ENCODE measurements at regions not wholly inside any gene's neighbourhood (a gene's known extent, or its start where the extent isn't known, plus 50 kb on each side); places are given as distances from the start of the nearest gene placed in this dataset.

DNA sequence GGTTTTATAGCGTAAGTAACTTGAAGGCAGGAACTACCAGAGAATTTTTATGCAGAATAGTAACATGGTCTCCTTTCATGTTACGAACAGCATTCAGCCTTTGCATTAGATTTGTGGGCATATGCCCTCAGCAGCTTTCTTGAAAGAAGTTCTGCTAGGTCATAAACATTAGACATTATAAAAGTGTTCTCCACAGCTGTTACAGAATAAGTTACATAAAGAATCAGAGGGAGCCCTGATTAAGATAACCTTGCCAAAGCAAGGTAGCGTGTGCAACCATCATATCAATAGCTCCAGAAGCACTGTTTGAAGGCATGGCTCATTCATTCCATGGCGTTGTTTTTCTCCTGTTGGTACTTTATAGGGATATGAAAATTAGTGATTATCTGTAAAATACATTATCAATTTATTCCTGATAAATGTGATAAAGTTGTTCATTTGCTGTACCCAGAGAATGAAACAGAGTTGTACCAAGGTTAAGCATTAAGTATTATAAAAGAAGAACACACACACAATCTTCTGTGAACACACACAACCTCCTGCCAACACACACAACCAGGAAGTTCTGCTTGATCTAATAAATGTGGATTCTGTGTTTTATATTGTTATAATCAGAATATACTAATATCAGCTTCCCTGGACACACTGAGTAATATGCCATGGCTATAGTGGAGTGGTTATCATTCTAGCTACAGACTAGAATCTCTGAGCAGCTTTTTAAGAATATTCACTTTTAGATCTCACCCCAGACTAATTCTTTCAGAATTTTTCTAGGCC, 286.7 kb upstream of the SLC39A10 start:
- H3K79me2 ChIP-seq (ENCODE audit: control insufficient read depth, insufficient read depth, low read length), result no peaks in the 10 kb centered on the region
- dilution Hi-C loops (cut with MboI; ENCODE audit: extremely low pct_ligation_motif_present, low sequenced_read_pairs), result no loop called here
- no peak for DNase-seq (ENCODE audit: low read depth, low spot score)
- no peaks in the 10 kb centered on the region for H3K4me1 ChIP-seq (ENCODE audit: control insufficient read depth, extremely low read depth, insufficient read depth, low read length)
- BruUV-seq (replicated peaks), result no TSS peak
- TF ChIP-seq POLR2AphosphoS5 (IDR thresholded peaks at IDR 0.05; ENCODE audit: insufficient read depth, low read depth, low read length), result no peak
- FAIRE-seq, result no peak
- H3K9me1 ChIP-seq (replicated peaks; ENCODE audit: control insufficient read depth, extremely low read depth, insufficient read depth, low read length), result no peaks in the 10 kb centered on the region
- H3K4me2 ChIP-seq (ENCODE audit: insufficient read depth, low read length), result no peak overlapping the region
- H3K9ac ChIP-seq (replicated peaks; ENCODE audit: extremely low read depth, insufficient read depth, low read length), result no peak overlapping the region
- H3K27ac ChIP-seq (ENCODE audit: insufficient read depth, low read depth, low read length), result no peak overlapping the region
- intact Hi-C loops (cut with micrococcal nuclease), result no loop called here
- H3K4me3 ChIP-seq (replicated peaks in 1 of 3; ENCODE audit: insufficient read depth in 1 of 3, low read depth in 1 of 3, low read length in 3 of 3), result no peak overlapping the region
- H3K36me3 ChIP-seq (ENCODE audit: control insufficient read depth in 2 of 2, extremely low read depth in 1 of 2, insufficient read depth in 2 of 2, low read length in 2 of 2), result no peaks in the 10 kb centered on the region
- POLR2A ChIA-PET, result no interaction called here
- CTCF ChIA-PET, result no interaction called here
- no peaks in the 10 kb centered on the region for H3K27me3 ChIP-seq (ENCODE audit: control insufficient read depth in 2 of 2, insufficient read depth in 2 of 2, low read length in 2 of 2)
- no peak overlapping the region for H2AFZ ChIP-seq (ENCODE audit: low read depth, low read length)
- no peaks in the 10 kb centered on the region for H3K9me3 ChIP-seq (replicated peaks; ENCODE audit: control insufficient read depth, insufficient read depth, low read length)
- no peaks in the 10 kb centered on the region for H4K20me1 ChIP-seq (replicated peaks; ENCODE audit: control insufficient read depth, extremely low read depth, insufficient read depth, low read length)

DNA sequence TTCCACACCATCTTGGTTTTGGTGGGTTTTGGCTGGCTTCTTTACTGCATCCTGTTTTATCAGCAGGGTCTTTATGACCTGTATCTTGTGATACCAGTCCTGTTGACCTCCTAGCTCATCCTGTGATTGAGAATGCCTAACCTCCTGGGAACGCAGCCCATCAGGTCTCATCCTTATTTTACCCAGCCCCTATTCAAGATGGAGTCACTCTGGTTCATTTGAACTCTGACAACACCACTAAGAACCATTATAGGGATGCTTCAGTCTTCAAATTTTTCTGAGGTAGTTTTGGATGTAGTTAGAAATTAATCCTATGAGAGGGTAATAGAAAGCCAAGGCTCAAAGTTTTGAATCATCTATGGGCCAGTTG, 287.8 kb upstream of the SLC39A10 start:
- H2AFZ ChIP-seq (ENCODE audit: low read depth, low read length), result no peak overlapping the region
- no peaks in the 10 kb centered on the region for H3K27me3 ChIP-seq (ENCODE audit: control insufficient read depth in 2 of 2, insufficient read depth in 2 of 2, low read length in 2 of 2)
- H3K79me2 ChIP-seq (ENCODE audit: control insufficient read depth, insufficient read depth, low read length), result no peaks in the 10 kb centered on the region
- H3K4me2 ChIP-seq (ENCODE audit: insufficient read depth, low read length), result no peak overlapping the region
- POLR2A ChIA-PET, result no interaction called here
- H3K9me1 ChIP-seq (replicated peaks; ENCODE audit: control insufficient read depth, extremely low read depth, insufficient read depth, low read length), result no peaks in the 10 kb centered on the region
- no peaks in the 10 kb centered on the region for H3K36me3 ChIP-seq (ENCODE audit: control insufficient read depth in 2 of 2, extremely low read depth in 1 of 2, insufficient read depth in 2 of 2, low read length in 2 of 2)
- H3K4me1 ChIP-seq (ENCODE audit: control insufficient read depth, extremely low read depth, insufficient read depth, low read length), result peaks cover 3% of the 10 kb centered on the region
- DNase-seq (ENCODE audit: low read depth, low spot score) (no peak), FAIRE-seq (no peak)
- H3K9ac ChIP-seq (replicated peaks; ENCODE audit: extremely low read depth, insufficient read depth, low read length), result no peak overlapping the region
- TF ChIP-seq POLR2A (IDR thresholded peaks at IDR 0.05; ENCODE audit: low read depth, low read length), result no peak
- TF ChIP-seq, protein P1, sequence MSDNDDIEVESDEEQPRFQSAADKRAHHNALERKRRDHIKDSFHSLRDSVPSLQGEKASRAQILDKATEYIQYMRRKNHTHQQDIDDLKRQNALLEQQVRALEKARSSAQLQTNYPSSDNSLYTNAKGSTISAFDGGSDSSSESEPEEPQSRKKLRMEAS (IDR thresholded peaks at IDR 0.05; ENCODE audit: insufficient read depth, insufficient read length), result no peak
- TF ChIP-seq GATA2 (IDR thresholded peaks at IDR 0.05; ENCODE audit: insufficient read depth, insufficient read length, low read depth, low read length), result no peak
- no peak for TF ChIP-seq FOS (IDR thresholded peaks at IDR 0.05; ENCODE audit: borderline replicate concordance, insufficient read depth, low read length)
- no peak for TF ChIP-seq POLR2AphosphoS5 (IDR thresholded peaks at IDR 0.05; ENCODE audit: insufficient read depth, low read depth, low read length)
- no peak for TF ChIP-seq JUN (IDR thresholded peaks at IDR 0.05; ENCODE audit: borderline replicate concordance, insufficient read depth, insufficient read length, low read depth)
- TF ChIP-seq, protein P2, sequence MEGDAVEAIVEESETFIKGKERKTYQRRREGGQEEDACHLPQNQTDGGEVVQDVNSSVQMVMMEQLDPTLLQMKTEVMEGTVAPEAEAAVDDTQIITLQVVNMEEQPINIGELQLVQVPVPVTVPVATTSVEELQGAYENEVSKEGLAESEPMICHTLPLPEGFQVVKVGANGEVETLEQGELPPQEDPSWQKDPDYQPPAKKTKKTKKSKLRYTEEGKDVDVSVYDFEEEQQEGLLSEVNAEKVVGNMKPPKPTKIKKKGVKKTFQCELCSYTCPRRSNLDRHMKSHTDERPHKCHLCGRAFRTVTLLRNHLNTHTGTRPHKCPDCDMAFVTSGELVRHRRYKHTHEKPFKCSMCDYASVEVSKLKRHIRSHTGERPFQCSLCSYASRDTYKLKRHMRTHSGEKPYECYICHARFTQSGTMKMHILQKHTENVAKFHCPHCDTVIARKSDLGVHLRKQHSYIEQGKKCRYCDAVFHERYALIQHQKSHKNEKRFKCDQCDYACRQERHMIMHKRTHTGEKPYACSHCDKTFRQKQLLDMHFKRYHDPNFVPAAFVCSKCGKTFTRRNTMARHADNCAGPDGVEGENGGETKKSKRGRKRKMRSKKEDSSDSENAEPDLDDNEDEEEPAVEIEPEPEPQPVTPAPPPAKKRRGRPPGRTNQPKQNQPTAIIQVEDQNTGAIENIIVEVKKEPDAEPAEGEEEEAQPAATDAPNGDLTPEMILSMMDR (IDR thresholded peaks at IDR 0.05; ENCODE audit: extremely low read depth in 1 of 2, insufficient read depth in 1 of 2, low read depth in 1 of 2, low read length in 2 of 2), result no peak
- TF ChIP-seq MYC (IDR thresholded peaks at IDR 0.05; ENCODE audit: low read depth, low read length), result no peak
- no peak for TF ChIP-seq EZH2 (IDR thresholded peaks at IDR 0.05; ENCODE audit: borderline replicate concordance, low read depth, low read length, severe bottlenecking)
- H3K9me3 ChIP-seq (replicated peaks; ENCODE audit: control insufficient read depth, insufficient read depth, low read length), result no peaks in the 10 kb centered on the region
- H4K20me1 ChIP-seq (replicated peaks; ENCODE audit: control insufficient read depth, extremely low read depth, insufficient read depth, low read length), result no peaks in the 10 kb centered on the region
- CTCF ChIA-PET, result no interaction called here
- no peak overlapping the region for H3K27ac ChIP-seq (ENCODE audit: insufficient read depth, low read depth, low read length)
- no peak overlapping the region for H3K4me3 ChIP-seq (replicated peaks in 1 of 3; ENCODE audit: insufficient read depth in 1 of 3, low read depth in 1 of 3, low read length in 3 of 3)
- intact Hi-C loops (cut with micrococcal nuclease) (no loop called here), dilution Hi-C loops (cut with MboI; ENCODE audit: extremely low pct_ligation_motif_present, low sequenced_read_pairs) (no loop called here)
- BruUV-seq (replicated peaks), result no TSS peak

Data from endothelial cell of umbilical vein (primary cell).